ENCODE measurements at regions not wholly inside any gene's neighbourhood (a gene's known extent, or its start where the extent isn't known, plus 50 kb on each side); places are given as distances from the start of the nearest gene placed in this dataset.
"Not testable (repeated sequence)": the region's sequence is repeated elsewhere in the genome, so short reads cannot be mapped to it uniquely, and the experiment has no call there.

- not testable (repeated sequence) for TF ChIP-seq CTCF (IDR thresholded peaks at IDR 0.05; ENCODE audit: poor library complexity); EZH2phosphoT487 (IDR thresholded peaks at IDR 0.05; ENCODE audit: low read depth, severe bottlenecking, unreplicated experiment); EZH2 (IDR thresholded peaks at IDR 0.05; ENCODE audit: borderline replicate concordance)
Observed at GRCh38 chrX:140074851-140075250, 109.5 kb upstream of the CXorf66 start.
